Upper lobe of left lung (tissue), 4 donors: ENCODE measurements at regions not wholly inside any gene's neighbourhood (a gene's known extent, or its start where the extent isn't known, plus 50 kb on each side); places are given as distances from the start of the nearest gene placed in this dataset.

ENCODE experiments used
- EP300 ChIP-seq, 4 donors: sonication (generic); formaldehyde crosslinking; IDR thresholded peaks; one replicate each; pipeline ENCODE4 v1.5.1; 2017; ENCODE audit warnings: antibody characterized with exemption in 4 of 4, control low read depth in 2 of 4
- POLR2A ChIP-seq, 4 donors: fragments of 450-650 bp; IDR thresholded peaks; one replicate each; pipeline ENCODE4 v1.5.1; 2016 to 2017; ENCODE audit warnings: antibody characterized with exemption in 4 of 4, mild to moderate bottlenecking in 2 of 4
- POLR2AphosphoS5 ChIP-seq, 2 donors: sonication (generic); formaldehyde crosslinking; IDR thresholded peaks; one replicate each; pipeline ENCODE4 v1.5.1; 2017; ENCODE audit warnings: antibody characterized with exemption in 2 of 2
- TF ChIP-seq, protein P1 (sequence below), 6 experiments: fragments of 450-650 bp in 4 of 6; fragments of 200-600 bp in 2 of 6; sonication (generic) in 2 of 6; IDR thresholded peaks; one replicate each; pipeline ENCODE4 v1.5.1; 2016 to 2019; ENCODE audit warnings: antibody characterized with exemption in 6 of 6

DNA sequence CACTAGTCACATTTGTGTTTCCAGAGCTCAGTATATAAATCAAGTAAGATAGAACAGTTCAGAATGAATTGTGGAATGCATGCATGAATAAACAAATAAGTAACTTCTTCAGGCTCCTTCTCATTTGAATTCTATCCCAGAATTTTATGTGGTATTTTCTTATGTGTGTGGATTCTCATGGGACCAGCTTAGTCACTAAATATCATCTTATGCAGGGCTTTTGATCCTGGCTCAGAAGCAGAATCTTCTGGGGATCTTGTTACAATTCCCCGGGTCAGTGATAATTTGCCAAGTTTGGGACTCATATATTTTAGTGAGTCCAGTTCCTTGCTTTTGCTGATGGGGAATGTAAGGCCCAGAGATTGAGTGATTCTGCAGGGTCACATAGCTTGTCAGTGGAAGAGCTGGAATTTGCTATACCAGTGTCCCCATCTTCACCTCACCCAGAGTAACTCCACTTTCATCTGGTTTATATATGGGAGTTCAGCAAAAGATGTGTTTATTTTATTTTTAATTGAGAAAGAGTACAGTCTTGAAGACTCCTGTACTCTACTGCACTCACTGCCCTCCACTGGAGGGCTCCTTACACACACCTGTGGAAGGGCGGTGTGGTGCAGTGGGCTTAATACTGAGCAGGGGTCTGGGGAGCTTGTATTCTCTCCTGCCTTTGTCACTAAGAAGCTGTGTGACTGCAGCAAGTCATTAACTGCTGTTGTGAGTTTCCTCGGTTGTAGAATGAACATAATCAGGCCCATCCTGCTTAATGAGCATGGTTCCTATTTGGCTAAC lies 198.2 kb upstream of the CXorf66 start:
- TF ChIP-seq, protein P1, sequence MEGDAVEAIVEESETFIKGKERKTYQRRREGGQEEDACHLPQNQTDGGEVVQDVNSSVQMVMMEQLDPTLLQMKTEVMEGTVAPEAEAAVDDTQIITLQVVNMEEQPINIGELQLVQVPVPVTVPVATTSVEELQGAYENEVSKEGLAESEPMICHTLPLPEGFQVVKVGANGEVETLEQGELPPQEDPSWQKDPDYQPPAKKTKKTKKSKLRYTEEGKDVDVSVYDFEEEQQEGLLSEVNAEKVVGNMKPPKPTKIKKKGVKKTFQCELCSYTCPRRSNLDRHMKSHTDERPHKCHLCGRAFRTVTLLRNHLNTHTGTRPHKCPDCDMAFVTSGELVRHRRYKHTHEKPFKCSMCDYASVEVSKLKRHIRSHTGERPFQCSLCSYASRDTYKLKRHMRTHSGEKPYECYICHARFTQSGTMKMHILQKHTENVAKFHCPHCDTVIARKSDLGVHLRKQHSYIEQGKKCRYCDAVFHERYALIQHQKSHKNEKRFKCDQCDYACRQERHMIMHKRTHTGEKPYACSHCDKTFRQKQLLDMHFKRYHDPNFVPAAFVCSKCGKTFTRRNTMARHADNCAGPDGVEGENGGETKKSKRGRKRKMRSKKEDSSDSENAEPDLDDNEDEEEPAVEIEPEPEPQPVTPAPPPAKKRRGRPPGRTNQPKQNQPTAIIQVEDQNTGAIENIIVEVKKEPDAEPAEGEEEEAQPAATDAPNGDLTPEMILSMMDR (IDR thresholded peaks at IDR 0.05), result no peak
- TF ChIP-seq POLR2AphosphoS5 (IDR thresholded peaks at IDR 0.05), result no peak
- TF ChIP-seq POLR2A (IDR thresholded peaks at IDR 0.05), result no peak
- no peak for TF ChIP-seq EP300 (IDR thresholded peaks at IDR 0.05)
